ENCODE measurements at regions not wholly inside any gene's neighbourhood (a gene's known extent, or its start where the extent isn't known, plus 50 kb on each side); places are given as distances from the start of the nearest gene placed in this dataset.

GRCh38 chr14:62234849-62235248 is 472.6 kb downstream of the SNAPC1 start:
- TF ChIP-seq CTCF (IDR thresholded peaks at IDR 0.05; ENCODE audit: low read depth, low read length, missing input control) = no peak
- no peak for TF ChIP-seq GABPA (IDR thresholded peaks at IDR 0.05 in 1 of 2, conservative IDR thresholded peaks at IDR 0.05 in 1 of 2)
- no peak for TF ChIP-seq FOXA1 (IDR thresholded peaks at IDR 0.05)
- no peak for TF ChIP-seq TAF1 (conservative IDR thresholded peaks at IDR 0.05)
- no peak for TF ChIP-seq SP1 (IDR thresholded peaks at IDR 0.05)
- no peak for TF ChIP-seq YY1 (IDR thresholded peaks at IDR 0.05)
- no peak for TF ChIP-seq RAD21 (IDR thresholded peaks at IDR 0.05)
- no peak for TF ChIP-seq ZBTB33 (IDR thresholded peaks at IDR 0.05)
- TF ChIP-seq REST (IDR thresholded peaks at IDR 0.05) = no peak
